ENCODE measurements at regions not wholly inside any gene's neighbourhood (a gene's known extent, or its start where the extent isn't known, plus 50 kb on each side); places are given as distances from the start of the nearest gene placed in this dataset.
"Not testable (repeated sequence)": the region's sequence is repeated elsewhere in the genome, so short reads cannot be mapped to it uniquely, and the experiment has no call there.

GRCh38 chr9:90201766-90202165 is 440.9 kb downstream of the DIRAS2 start:
- no peak for DNase-seq (ENCODE audit: low read depth in 3 of 3)

GRCh38 chr9:90204128-90204831 is 438.3 kb downstream of the DIRAS2 start:
- DNase-seq (ENCODE audit: low read depth in 3 of 3), result no peak

GRCh38 chr9:90213045-90213444 is 429.6 kb downstream of the DIRAS2 start:
- DNase-seq (ENCODE audit: low read depth in 3 of 3), result not testable (repeated sequence)

- peak in 1 of 3 donors; percentile 18 for DNase-seq (ENCODE audit: low read depth in 3 of 3)
These were observed 423.0 kb downstream of the DIRAS2 start for GRCh38 chr9:90219548-90220118.

GRCh38 chr9:90221899-90222298 is 420.7 kb downstream of the DIRAS2 start:
- not testable (repeated sequence) for DNase-seq (ENCODE audit: low read depth in 3 of 3)

GRCh38 chr9:90226839-90227338 is 415.7 kb downstream of the DIRAS2 start:
- peak; percentile 44 to 51 (median 48) for DNase-seq (ENCODE audit: low read depth in 3 of 3)

GRCh38 chr9:90233081-90233480 is 409.5 kb downstream of the DIRAS2 start:
- not testable (repeated sequence) for DNase-seq (ENCODE audit: low read depth in 3 of 3)

GRCh38 chr9:90240541-90240940 is 402.1 kb downstream of the DIRAS2 start:
- DNase-seq (ENCODE audit: low read depth in 3 of 3), result no peak

- no peak for DNase-seq (ENCODE audit: low read depth in 3 of 3)
These were observed 397.0 kb downstream of the DIRAS2 start for GRCh38 chr9:90245661-90246060.

- no peak for DNase-seq (ENCODE audit: low read depth in 3 of 3)
These were observed 393.5 kb downstream of the DIRAS2 start for GRCh38 chr9:90249094-90249493.

- no peak for DNase-seq (ENCODE audit: low read depth in 3 of 3)
These were observed 391.3 kb downstream of the DIRAS2 start for GRCh38 chr9:90251316-90251715.

- DNase-seq (ENCODE audit: low read depth in 3 of 3), result no peak
These were observed 386.3 kb downstream of the DIRAS2 start for GRCh38 chr9:90256345-90256744.

- no peak for DNase-seq (ENCODE audit: low read depth in 3 of 3)
These were observed 383.0 kb downstream of the DIRAS2 start for GRCh38 chr9:90259311-90260246.

GRCh38 chr9:90261698-90262097 is 380.9 kb downstream of the DIRAS2 start:
- no peak for DNase-seq (ENCODE audit: low read depth in 3 of 3)

- DNase-seq (ENCODE audit: low read depth in 3 of 3), result no peak
These were observed 374.0 kb downstream of the DIRAS2 start for GRCh38 chr9:90268613-90269012.

- DNase-seq (ENCODE audit: low read depth in 3 of 3), result no peak
These were observed 370.9 kb downstream of the DIRAS2 start for GRCh38 chr9:90271707-90272106.

- DNase-seq (ENCODE audit: low read depth in 3 of 3), result no peak
These were observed 367.9 kb downstream of the DIRAS2 start for GRCh38 chr9:90274725-90275124.

- no peak for DNase-seq (ENCODE audit: low read depth in 3 of 3)
These were observed 356.7 kb downstream of the DIRAS2 start for GRCh38 chr9:90285946-90286345.

- no peak for DNase-seq (ENCODE audit: low read depth in 3 of 3)
These were observed 354.9 kb downstream of the DIRAS2 start for GRCh38 chr9:90287567-90288274.

GRCh38 chr9:90288275-90288639 is 354.4 kb downstream of the DIRAS2 start:
- DNase-seq (ENCODE audit: low read depth in 3 of 3), result no peak

GRCh38 chr9:90290716-90291485 is 351.7 kb downstream of the DIRAS2 start:
- DNase-seq (ENCODE audit: low read depth in 3 of 3), result no peak
